HEK293T (cell line): ENCODE measurements at regions not wholly inside any gene's neighbourhood (a gene's known extent, or its start where the extent isn't known, plus 50 kb on each side); places are given as distances from the start of the nearest gene placed in this dataset.

Experiments used
- CTCF ChIA-PET: fragments of 350-600 bp; formaldehyde crosslinking; extraction: SDS; loops from one replicate; lab custom pipeline; 2021; ENCODE audit warnings: antibody characterized with exemption, inconsistent platforms; lab: Yijun Ruan, JAX
- POLR2A ChIA-PET: fragments of 350-600 bp; formaldehyde crosslinking; extraction: SDS; loops from one replicate; lab custom pipeline; 2020; ENCODE audit warnings: antibody characterized with exemption, inconsistent platforms; lab: Yijun Ruan, JAX
- DNase-seq: peaks from one replicate; pipeline ENCODE4 v3.0.0; 2012; ENCODE audit warnings: mixed read lengths; ENCODE audit errors: extremely low spot score
- ARNT ChIP-seq: fragments of 450-650 bp; IDR thresholded peaks from 2 replicates; pipeline ENCODE4 v1.6.1; 2017; ENCODE audit warnings: mild to moderate bottlenecking
- BHLHE40 ChIP-seq: fragments of 450-650 bp; IDR thresholded peaks from 2 replicates; pipeline ENCODE4 v1.6.1; 2016; ENCODE audit warnings: mild to moderate bottlenecking, moderate library complexity, borderline replicate concordance
- CTBP1 ChIP-seq: fragments of 450-650 bp; IDR thresholded peaks from 2 replicates; pipeline ENCODE4 v1.6.1; 2016; ENCODE audit warnings: borderline replicate concordance
- ELF4 ChIP-seq: fragments of 450-650 bp; IDR thresholded peaks from 2 replicates; pipeline ENCODE4 v1.6.1; 2017; ENCODE audit warnings: antibody characterized with exemption
- FOXA1 ChIP-seq: fragments of 450-650 bp; IDR thresholded peaks from 2 replicates; pipeline ENCODE4 v1.6.1; 2016; ENCODE audit warnings: mild to moderate bottlenecking
- FOXK2 ChIP-seq: fragments of 450-650 bp; IDR thresholded peaks from 2 replicates; pipeline ENCODE4 v1.6.1; 2016; ENCODE audit warnings: mild to moderate bottlenecking
- FOXM1 ChIP-seq: fragments of 450-650 bp; IDR thresholded peaks from 2 replicates; pipeline ENCODE4 v1.6.1; 2017; ENCODE audit warnings: mild to moderate bottlenecking, borderline replicate concordance
- HDGF ChIP-seq: fragments of 450-650 bp; IDR thresholded peaks from 2 replicates; pipeline ENCODE4 v1.6.1; 2017; ENCODE audit warnings: antibody characterized with exemption, borderline replicate concordance
- L3MBTL2 ChIP-seq: fragments of 450-650 bp; conservative IDR thresholded peaks from 2 replicates; pipeline ENCODE4 v1.6.1; 2016; ENCODE audit warnings: mild to moderate bottlenecking
- LEF1 ChIP-seq: fragments of 450-650 bp; IDR thresholded peaks from 2 replicates; pipeline ENCODE4 v1.6.1; 2017; ENCODE audit warnings: mild to moderate bottlenecking, borderline replicate concordance
- NFRKB ChIP-seq: fragments of 450-650 bp; IDR thresholded peaks from 2 replicates; pipeline ENCODE4 v1.6.1; 2016; ENCODE audit warnings: mild to moderate bottlenecking, moderate library complexity
- SP1 ChIP-seq: fragments of 450-650 bp; IDR thresholded peaks from 2 replicates; pipeline ENCODE4 v1.6.1; 2017
- SUZ12 ChIP-seq: fragments of 450-650 bp; IDR thresholded peaks from 2 replicates; pipeline ENCODE4 v1.6.1; 2016; ENCODE audit warnings: mild to moderate bottlenecking
- TARDBP ChIP-seq: fragments of 450-650 bp; IDR thresholded peaks from 2 replicates; pipeline ENCODE4 v1.6.1; 2016
- ZNF384 ChIP-seq: fragments of 450-650 bp; IDR thresholded peaks from 2 replicates; pipeline ENCODE4 v1.6.1; 2016
- TF ChIP-seq, protein P1 (sequence below): fragments of 450-650 bp; IDR thresholded peaks from 2 replicates; pipeline ENCODE4 v1.6.1; 2016

DNA sequence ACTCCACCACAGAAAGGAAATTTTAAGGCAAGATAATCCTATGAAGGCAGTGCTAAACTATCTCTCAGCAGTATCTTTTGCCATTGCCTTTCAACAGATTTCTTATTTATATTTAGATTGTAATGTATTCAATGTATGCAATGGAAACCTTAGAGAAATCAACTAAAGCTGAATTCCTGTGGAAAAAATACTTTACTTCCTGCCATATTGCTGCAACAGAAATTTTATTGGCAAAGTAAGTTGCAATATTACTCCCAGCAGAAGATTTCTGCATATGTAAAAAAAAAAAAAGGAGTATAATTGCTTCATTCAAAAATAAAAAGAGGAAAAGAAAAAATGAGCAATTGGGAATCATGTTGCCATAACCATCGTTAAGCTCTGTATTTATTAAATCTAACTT lies 454.6 kb upstream of the CD180 start:
- TF ChIP-seq FOXM1 (no peak), BHLHE40 (no peak), FOXK2 (no peak), TARDBP (no peak), ARNT (no peak)
- TF ChIP-seq, protein P1, sequence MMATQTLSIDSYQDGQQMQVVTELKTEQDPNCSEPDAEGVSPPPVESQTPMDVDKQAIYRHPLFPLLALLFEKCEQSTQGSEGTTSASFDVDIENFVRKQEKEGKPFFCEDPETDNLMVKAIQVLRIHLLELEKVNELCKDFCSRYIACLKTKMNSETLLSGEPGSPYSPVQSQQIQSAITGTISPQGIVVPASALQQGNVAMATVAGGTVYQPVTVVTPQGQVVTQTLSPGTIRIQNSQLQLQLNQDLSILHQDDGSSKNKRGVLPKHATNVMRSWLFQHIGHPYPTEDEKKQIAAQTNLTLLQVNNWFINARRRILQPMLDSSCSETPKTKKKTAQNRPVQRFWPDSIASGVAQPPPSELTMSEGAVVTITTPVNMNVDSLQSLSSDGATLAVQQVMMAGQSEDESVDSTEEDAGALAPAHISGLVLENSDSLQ: no peak
- CTCF ChIA-PET: interaction anchor here (0.6 kb wide), 1 partner anchor 494 kb away, joined by 3 read pairs; no protein-coding TSS in a partner anchor
- POLR2A ChIA-PET: no interaction called here
- DNase-seq: no peak

DNA sequence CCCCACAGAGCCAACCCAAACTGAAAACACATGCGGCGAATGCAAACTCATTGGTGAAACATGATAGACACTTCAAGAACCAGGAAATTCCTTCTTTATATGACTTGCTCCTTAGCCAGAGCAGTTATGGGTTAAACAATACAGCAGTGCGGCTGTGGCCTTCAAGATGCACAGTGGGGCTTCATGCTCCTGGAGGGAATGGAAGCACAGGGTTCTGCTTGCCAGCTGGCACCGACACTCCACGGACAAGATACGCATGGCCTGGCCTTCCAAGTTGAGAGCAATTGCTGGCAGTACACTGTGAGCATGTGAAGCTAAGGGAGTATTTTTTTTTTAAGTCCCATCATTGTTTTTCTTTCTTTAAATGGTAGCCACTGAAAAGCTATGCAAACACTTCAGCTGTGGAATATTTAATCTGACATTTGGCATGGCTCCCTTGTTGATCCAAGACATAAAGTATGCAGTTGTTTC lies 451.6 kb upstream of the CD180 start:
- CTCF ChIA-PET: no interaction called here
- TF ChIP-seq L3MBTL2: no peak
- no peak for TF ChIP-seq LEF1
- no peak for TF ChIP-seq HDGF
- no peak for TF ChIP-seq NFRKB
- TF ChIP-seq ELF4: no peak
- TF ChIP-seq SUZ12: no peak
- no peak for TF ChIP-seq FOXM1
- TF ChIP-seq FOXK2: no peak
- TF ChIP-seq SP1: no peak
- no peak for TF ChIP-seq ARNT
- no peak for TF ChIP-seq ZNF384
- TF ChIP-seq FOXA1: no peak
- TF ChIP-seq CTBP1: no peak
- no peak for DNase-seq
- POLR2A ChIA-PET: no interaction called here

DNA sequence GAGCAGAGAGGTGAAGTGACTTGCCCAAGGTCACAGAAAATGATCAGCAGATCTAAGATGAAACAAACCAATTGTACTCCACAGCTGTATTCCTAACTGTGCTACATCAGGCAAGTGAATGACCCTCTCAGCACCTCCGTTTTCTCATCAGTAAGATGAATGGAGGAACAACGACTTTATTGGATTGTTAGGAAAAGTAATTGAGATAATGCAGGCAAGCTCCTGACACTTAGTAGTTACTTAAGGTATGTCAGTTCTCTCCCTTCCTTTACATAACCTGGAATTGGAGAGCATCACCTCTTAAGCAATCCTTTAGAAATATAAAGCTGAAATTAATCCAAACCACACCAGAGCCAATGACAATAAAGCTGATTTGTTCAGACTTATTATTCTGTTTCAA lies 451.2 kb upstream of the CD180 start:
- no peak for DNase-seq
- ChIA-PET POLR2A (no interaction called here), CTCF (no interaction called here)
- TF ChIP-seq L3MBTL2 (no peak), NFRKB (no peak), FOXA1 (no peak), TARDBP (no peak), ZNF384 (no peak), HDGF (no peak), ARNT (no peak), FOXM1 (no peak), LEF1 (no peak)
- TF ChIP-seq, protein P1: no peak

DNA sequence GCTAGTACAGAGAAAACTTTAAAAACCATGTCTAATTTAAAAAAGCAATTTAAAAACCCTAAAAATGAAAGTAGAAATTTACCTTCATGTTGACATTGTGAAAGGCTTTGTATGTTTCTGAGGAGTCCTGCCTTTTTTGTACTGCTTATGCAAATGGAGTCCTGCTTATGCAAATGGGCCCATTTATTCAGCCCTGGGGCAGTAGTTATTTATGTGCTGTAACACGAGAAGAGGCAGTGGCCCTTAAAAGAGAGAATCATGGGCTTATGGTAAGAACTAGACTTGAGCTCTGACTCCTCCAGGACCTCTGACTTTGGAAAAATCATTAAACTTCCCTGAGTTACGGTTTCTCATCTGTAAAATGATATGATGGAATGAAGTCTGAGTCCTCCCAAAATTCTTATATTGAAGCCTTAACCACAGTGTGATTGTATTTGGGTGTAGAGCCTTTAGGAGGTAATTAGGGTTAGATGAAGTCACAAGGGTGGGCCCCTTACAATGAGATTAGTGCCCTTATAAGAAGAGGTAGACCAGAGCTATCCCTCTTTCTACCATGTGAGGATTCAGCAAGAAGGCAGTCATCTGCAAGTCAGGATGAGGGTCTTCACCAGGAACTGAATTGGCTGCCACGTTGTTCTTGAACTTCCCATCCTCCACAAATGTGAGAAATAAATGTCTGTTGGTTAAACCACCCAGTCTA lies 447.8 kb upstream of the CD180 start:
- POLR2A ChIA-PET: no interaction called here
- no peak for TF ChIP-seq ARNT
- TF ChIP-seq FOXM1: no peak
- DNase-seq: no peak
- CTCF ChIA-PET: no interaction called here

DNA sequence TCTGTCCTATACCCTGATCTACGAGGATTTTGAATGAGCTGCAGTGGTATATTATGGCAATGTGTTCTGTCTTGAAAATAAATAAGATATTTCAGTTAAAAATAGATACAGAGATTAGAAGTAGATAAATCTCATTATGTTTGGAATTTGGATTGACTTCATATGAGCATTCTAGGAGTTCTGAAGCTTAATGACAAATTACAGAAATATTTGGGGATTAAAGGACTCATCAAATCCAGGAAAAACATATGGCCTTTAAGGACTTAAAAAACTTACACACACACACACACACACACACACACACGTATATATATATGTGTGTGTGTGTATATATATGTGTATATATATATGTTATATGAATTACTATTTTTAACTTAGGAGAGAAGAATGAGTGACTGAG lies 446.9 kb upstream of the CD180 start:
- POLR2A ChIA-PET: no interaction called here
- TF ChIP-seq TARDBP: no peak
- no peak for TF ChIP-seq SP1
- TF ChIP-seq NFRKB: no peak
- no peak for TF ChIP-seq BHLHE40
- TF ChIP-seq ZNF384: no peak
- TF ChIP-seq ELF4: no peak
- TF ChIP-seq L3MBTL2: no peak
- no peak for TF ChIP-seq ARNT
- no peak for TF ChIP-seq SUZ12
- no peak for TF ChIP-seq HDGF
- TF ChIP-seq, protein P1: no peak
- TF ChIP-seq FOXM1: no peak
- TF ChIP-seq FOXA1: no peak
- TF ChIP-seq CTBP1: no peak
- no peak for DNase-seq
- CTCF ChIA-PET: interaction anchor here (0.6 kb wide), 1 partner anchor 9 kb away, joined by 4 read pairs; no protein-coding TSS in a partner anchor

DNA sequence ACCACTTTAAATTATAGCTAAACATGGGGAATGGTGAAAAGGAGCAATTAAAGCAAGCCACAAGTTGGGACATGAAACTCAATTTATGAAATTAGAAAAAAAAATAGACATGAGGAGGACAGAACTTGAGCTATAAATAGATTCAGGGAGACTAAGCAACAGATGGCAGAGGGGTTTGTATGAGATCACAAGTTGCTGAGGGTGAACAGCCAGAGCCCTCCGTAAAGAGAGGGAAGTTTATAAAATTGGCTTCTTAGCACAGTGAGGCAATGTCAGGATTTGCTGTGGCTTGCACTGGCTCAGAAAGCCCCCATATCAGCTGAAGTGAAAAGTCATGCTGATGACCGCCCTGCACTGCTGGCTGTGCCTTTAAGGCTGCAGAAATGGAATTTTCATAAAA lies 443.4 kb upstream of the CD180 start:
- no peak for TF ChIP-seq L3MBTL2
- TF ChIP-seq CTBP1: no peak
- no peak for TF ChIP-seq SP1
- ChIA-PET POLR2A (no interaction called here), CTCF (interaction anchor here (0.6 kb wide), 1 partner anchor 27 kb away, joined by 4 read pairs; no protein-coding TSS in a partner anchor)
- no peak for DNase-seq

DNA sequence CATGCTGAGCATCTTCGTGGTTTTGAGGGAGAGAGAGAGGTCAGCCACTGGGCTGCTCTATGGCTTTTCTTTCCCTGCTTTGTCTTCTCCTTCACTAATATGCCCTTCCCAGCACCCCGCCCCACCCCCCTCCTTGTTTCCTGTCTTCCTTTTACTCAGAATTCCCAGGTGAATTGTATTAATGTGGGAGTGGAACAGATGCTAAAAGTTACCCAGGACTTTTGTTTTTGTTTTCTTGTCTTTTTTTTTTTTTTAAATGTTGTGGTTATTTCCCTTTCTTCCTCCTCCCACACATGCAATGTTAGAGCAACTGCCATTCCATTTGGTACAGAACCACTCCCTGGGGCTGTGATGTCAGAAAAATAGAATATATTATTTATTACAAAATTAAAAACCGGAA lies 442.7 kb upstream of the CD180 start:
- DNase-seq: no peak
- ChIA-PET CTCF (interaction anchor here (0.6 kb wide), 1 partner anchor 27 kb away, joined by 4 read pairs; no protein-coding TSS in a partner anchor), POLR2A (no interaction called here)
- TF ChIP-seq ARNT: no peak
- TF ChIP-seq HDGF: no peak
- TF ChIP-seq L3MBTL2: no peak
- TF ChIP-seq ZNF384: no peak
- no peak for TF ChIP-seq BHLHE40
